AG10803 (cell line): ENCODE measurements at regions not wholly inside any gene's neighbourhood (a gene's known extent, or its start where the extent isn't known, plus 50 kb on each side); places are given as distances from the start of the nearest gene placed in this dataset.
A peak's percentile ranks its signal among the peaks of the same experiment; 100 is the strongest.

Experiments used
- DNase-seq: peaks from one replicate; pipeline ENCODE4 v3.0.0; 2010; ENCODE audit warnings: low read depth
- H3K4me3 ChIP-seq: 2 replicates; pipeline ENCODE4 v1.5.1; 2011; ENCODE audit warnings: mild to moderate bottlenecking, low read length, control low read depth
- CTCF ChIP-seq: conservative IDR thresholded peaks from 2 replicates; pipeline ENCODE4 v1.5.1; 2011; ENCODE audit warnings: mild to moderate bottlenecking, low read length, control low read depth, inconsistent platforms

- no peak for TF ChIP-seq CTCF
- no peak overlapping the region for H3K4me3 ChIP-seq
- DNase-seq: no peak
Observed at GRCh38 chr20:17854307-17854903, 114.2 kb downstream of the SNX5 start.

- DNase-seq: no peak
- TF ChIP-seq CTCF: no peak
- no peak overlapping the region for H3K4me3 ChIP-seq
Observed at GRCh38 chr20:17852323-17852722, 116.3 kb downstream of the SNX5 start.

- no peak for TF ChIP-seq CTCF
- DNase-seq: no peak
- no peak overlapping the region for H3K4me3 ChIP-seq
Observed at GRCh38 chr20:17850684-17851026, 117.9 kb downstream of the SNX5 start.

- DNase-seq: peak; percentile 100
- peak overlapping the region; percentile 39 for H3K4me3 ChIP-seq
- TF ChIP-seq CTCF: no peak
Observed at GRCh38 chr20:17849901-17850683, 118.5 kb downstream of the SNX5 start.

- no peak overlapping the region for H3K4me3 ChIP-seq
- no peak for DNase-seq
- TF ChIP-seq CTCF: no peak
Observed at GRCh38 chr20:17849138-17849900, 119.3 kb downstream of the SNX5 start.

- no peak for TF ChIP-seq CTCF
- H3K4me3 ChIP-seq: no peak overlapping the region
- DNase-seq: no peak
Observed at GRCh38 chr20:17848249-17849048, 120.1 kb downstream of the SNX5 start.
